Spleen (tissue), 11 donors: ENCODE measurements at regions not wholly inside any gene's neighbourhood (a gene's known extent, or its start where the extent isn't known, plus 50 kb on each side); places are given as distances from the start of the nearest gene placed in this dataset.

Experiments
- DNase-seq: peaks from one replicate; pipeline ENCODE4 v3.0.0-alpha.2; 2020
- H3K27ac ChIP-seq, 8 donors: fragments of 200-600 bp; sonication (generic) in 7 of 8; 1 replicate in 4 of 8; 2 replicates in 4 of 8; pipeline versions ENCODE4 v1.5.0 to v1.8.0; 2016 to 2021; ENCODE audit warnings: inconsistent platforms in 4 of 8, mild to moderate bottlenecking in 4 of 8, moderate library complexity in 1 of 8
- H3K27me3 ChIP-seq, 7 donors: fragments of 200-600 bp; sonication (generic) in 6 of 7; replicated peaks in 1 of 7; 1 replicate in 4 of 7; 2 replicates in 3 of 7; pipeline versions ENCODE4 v1.5.0 to v1.8.0; 2016 to 2021; ENCODE audit warnings: inconsistent platforms in 3 of 7, mild to moderate bottlenecking in 1 of 7
- H3K36me3 ChIP-seq, 6 donors: fragments of 200-600 bp; sonication (generic) in 5 of 6; 1 replicate in 4 of 6; 2 replicates in 2 of 6; pipeline versions ENCODE4 v1.5.0 to v1.8.0; 2016 to 2021; ENCODE audit warnings: inconsistent platforms in 2 of 6
- H3K4me1 ChIP-seq, 6 donors: fragments of 200-600 bp; sonication (generic) in 5 of 6; 1 replicate in 3 of 6; 2 replicates in 3 of 6; pipeline versions ENCODE4 v1.5.0 to v1.8.0; 2016 to 2021; ENCODE audit warnings: inconsistent platforms in 3 of 6
- H3K4me3 ChIP-seq, 8 donors: fragments of 200-600 bp; sonication (generic) in 7 of 8; 1 replicate in 4 of 8; 2 replicates in 4 of 8; pipeline versions ENCODE4 v1.5.0 to v1.8.0; 2016 to 2021; ENCODE audit warnings: inconsistent platforms in 4 of 8, mild to moderate bottlenecking in 4 of 8, moderate library complexity in 2 of 8
- H3K9me3 ChIP-seq, 8 donors: fragments of 200-600 bp; sonication (generic) in 7 of 8; 1 replicate in 4 of 8; 2 replicates in 4 of 8; pipeline versions ENCODE4 v1.5.0 to v1.8.0; 2016 to 2021; ENCODE audit warnings: inconsistent platforms in 4 of 8
- CTCF ChIP-seq, 11 experiments: fragments of 200-600 bp in 7 of 11; fragments of 450-650 bp in 4 of 11; sonication (generic) in 4 of 11; IDR thresholded peaks in 8 of 11; conservative IDR thresholded peaks in 3 of 11; 1 replicate in 7 of 11; 2 replicates in 4 of 11; pipeline versions ENCODE4 v1.4.0 to v1.8.0; 2016 to 2021; ENCODE audit warnings: antibody characterized with exemption in 11 of 11, inconsistent platforms in 4 of 11, mild to moderate bottlenecking in 1 of 11
- POLR2A ChIP-seq, 3 donors: fragments of 450-650 bp; IDR thresholded peaks; one replicate each; pipeline ENCODE4 v1.5.1; 2017; ENCODE audit warnings: antibody characterized with exemption in 3 of 3, mild to moderate bottlenecking in 1 of 3
- POLR2AphosphoS5 ChIP-seq, 3 donors: sonication (generic); formaldehyde crosslinking; IDR thresholded peaks; one replicate each; pipeline ENCODE4 v1.5.1; 2017; ENCODE audit warnings: antibody characterized with exemption in 3 of 3
- WGBS, 5 donors: extraction: QIAGEN DNeasy Blood & Tissue Kit in 3 of 5; methylation state at CpG; one replicate each; pipeline versions ENCODE4 v1.1.5 to v1.1.7; 2013 to 2018; 5-methylcytosine and 5-hydroxymethylcytosine counted together
- intact Hi-C: fragments of 100-400 bp; cut with DNase I; formaldehyde crosslinking; loops from one replicate; pipeline ENCODE4 v1.15.0; 2023; ENCODE audit warnings: low total_unique reads
- donor health status: healthy with polysubstance abuse.
- donor health status: DM: no; HTN: no; CAD: no; lungs with moderate emphysema.
- donor health status: DM: no; HTN: no; CAD: no.
- donor health status: Bipolar disorder and iron deficiency.
- donor health status: healthy.
- donor health status: DM: no; HTN: no; CAD: no.
- donor health status: DM: yes; HTN: yes; CAD: no.

GRCh38 chr10:128281343-128281742 is 155.1 kb upstream of the MKI67 start:
- Histone ChIP-seq H3K36me3 (no peaks in the 10 kb centered on the region), H3K27ac (no peak overlapping the region), H3K4me1 (no peaks in the 10 kb centered on the region), H3K4me3 (no peak overlapping the region), H3K27me3 (peaks cover 0 to 65% (median 13%) of the 10 kb centered on the region in 7 donors), H3K9me3 (no peaks in the 10 kb centered on the region)
- TF ChIP-seq CTCF (IDR thresholded peaks at IDR 0.05 in 8 of 11, conservative IDR thresholded peaks at IDR 0.05 in 3 of 11) (no peak), POLR2AphosphoS5 (IDR thresholded peaks at IDR 0.05) (no peak), POLR2A (IDR thresholded peaks at IDR 0.05) (no peak)
- intact Hi-C loops, result no loop called here
- no peak for DNase-seq
- WGBS, 5 donors, result 76 to 97% (median 87%) methylated on average over 6 of the region's 6 CpGs

- Histone ChIP-seq H3K27me3 (peaks cover 0 to 65% (median 18%) of the 10 kb centered on the region in 7 donors), H3K36me3 (no peaks in the 10 kb centered on the region), H3K4me3 (no peak overlapping the region), H3K9me3 (no peaks in the 10 kb centered on the region), H3K4me1 (peaks cover 0 to 3% (median 0%) of the 10 kb centered on the region in 6 donors), H3K27ac (no peak overlapping the region)
- no peak for DNase-seq
- TF ChIP-seq POLR2A (IDR thresholded peaks at IDR 0.05), result no peak
- intact Hi-C loops, result no loop called here
- 92 to 96% (median 95%) methylated on average over 11 to 14 of the region's 14 CpGs for WGBS, 5 donors
These were observed 155.6 kb upstream of the MKI67 start for GRCh38 chr10:128281861-128282260.

- H3K27me3 ChIP-seq, result peaks cover 0 to 64% (median 23%) of the 10 kb centered on the region in 7 donors
- intact Hi-C loops, result no loop called here
These were observed 160.0 kb upstream of the MKI67 start for GRCh38 chr10:128286141-128286761.

GRCh38 chr10:128286762-128287500 is 160.7 kb upstream of the MKI67 start:
- no peak overlapping the region for H3K27ac ChIP-seq
- intact Hi-C loops, result no loop called here
- no peak for TF ChIP-seq CTCF (IDR thresholded peaks at IDR 0.05 in 8 of 11, conservative IDR thresholded peaks at IDR 0.05 in 3 of 11)
- WGBS, 5 donors, result 4 to 16% (median 6%) methylated on average over 19 to 63 of the region's 63 CpGs
- H3K4me3 ChIP-seq, result no peak overlapping the region
- H3K27me3 ChIP-seq, result peaks cover 0 to 64% (median 23%) of the 10 kb centered on the region in 7 donors
- DNase-seq, result no peak
- peaks cover 0 to 3% (median 0%) of the 10 kb centered on the region in 6 donors for H3K4me1 ChIP-seq
- H3K9me3 ChIP-seq, result peaks cover 0 to 23% (median 15%) of the 10 kb centered on the region in 8 donors
- H3K36me3 ChIP-seq, result no peaks in the 10 kb centered on the region

More at GRCh38 chr10:128286141-128286761, 160.0 kb upstream of the MKI67 start:
- WGBS, 5 donors, result 38 to 45% (median 42%) methylated on average over 21 to 22 of the region's 22 CpGs
- TF ChIP-seq POLR2A (IDR thresholded peaks at IDR 0.05) (no peak), POLR2AphosphoS5 (IDR thresholded peaks at IDR 0.05) (no peak), CTCF (IDR thresholded peaks at IDR 0.05 in 8 of 11, conservative IDR thresholded peaks at IDR 0.05 in 3 of 11) (no peak)
- no peak overlapping the region for H3K27ac ChIP-seq
- peaks cover 0 to 18% (median 13%) of the 10 kb centered on the region in 8 donors for H3K9me3 ChIP-seq
- no peak for DNase-seq
- peaks cover 0 to 3% (median 0%) of the 10 kb centered on the region in 6 donors for H3K4me1 ChIP-seq
- H3K4me3 ChIP-seq, result no peak overlapping the region
- no peaks in the 10 kb centered on the region for H3K36me3 ChIP-seq
